ENCODE measurements at regions not wholly inside any gene's neighbourhood (a gene's known extent, or its start where the extent isn't known, plus 50 kb on each side); places are given as distances from the start of the nearest gene placed in this dataset.
A peak's percentile ranks its signal among the peaks of the same experiment; 100 is the strongest.
"Not testable (repeated sequence)": the region's sequence is repeated elsewhere in the genome, so short reads cannot be mapped to it uniquely, and the experiment has no call there.

- DNase-seq = peak; percentile 43
Observed at GRCh38 chr7:131027287-131027773, 293.3 kb upstream of the KLF14 start.

- DNase-seq = no peak
Observed at GRCh38 chr7:131028295-131028694, 294.3 kb upstream of the KLF14 start.

GRCh38 chr7:131029002-131029401 lies 295.0 kb upstream of the KLF14 start:
- DNase-seq = no peak

- DNase-seq = no peak
Observed at GRCh38 chr7:131031099-131031868, 296.4 kb upstream of the MKLN1 start.

GRCh38 chr7:131032786-131033185 lies 294.9 kb upstream of the MKLN1 start:
- DNase-seq = no peak

GRCh38 chr7:131034166-131034881 lies 293.4 kb upstream of the MKLN1 start:
- no peak for DNase-seq

- no peak for DNase-seq
Observed at GRCh38 chr7:131035088-131035770, 292.4 kb upstream of the MKLN1 start.

- DNase-seq = no peak
Observed at GRCh38 chr7:131038153-131038552, 289.5 kb upstream of the MKLN1 start.

- no peak for DNase-seq
Observed at GRCh38 chr7:131039355-131039762, 288.3 kb upstream of the MKLN1 start.

- DNase-seq = no peak
Observed at GRCh38 chr7:131039836-131040235, 287.8 kb upstream of the MKLN1 start.

GRCh38 chr7:131040467-131040932 lies 287.2 kb upstream of the MKLN1 start:
- peak; percentile 18 for DNase-seq

GRCh38 chr7:131041012-131041695 lies 286.5 kb upstream of the MKLN1 start:
- DNase-seq = not testable (repeated sequence)

- no peak for DNase-seq
Observed at GRCh38 chr7:131042269-131043160, 285.2 kb upstream of the MKLN1 start.

GRCh38 chr7:131045526-131045925 lies 282.1 kb upstream of the MKLN1 start:
- no peak for DNase-seq

- DNase-seq = no peak
Observed at GRCh38 chr7:131046246-131046645, 281.4 kb upstream of the MKLN1 start.

GRCh38 chr7:131047651-131048304 lies 279.9 kb upstream of the MKLN1 start:
- DNase-seq = no peak

- DNase-seq = no peak
Observed at GRCh38 chr7:131051304-131051703, 276.4 kb upstream of the MKLN1 start.

GRCh38 chr7:131052285-131052904 lies 275.3 kb upstream of the MKLN1 start:
- DNase-seq = no peak

GRCh38 chr7:131056007-131056406 lies 271.7 kb upstream of the MKLN1 start:
- no peak for DNase-seq

GRCh38 chr7:131057015-131057793 lies 270.5 kb upstream of the MKLN1 start:
- DNase-seq = peak; percentile 26
